RPMI8226 (cell line): ENCODE measurements at regions not wholly inside any gene's neighbourhood (a gene's known extent, or its start where the extent isn't known, plus 50 kb on each side); places are given as distances from the start of the nearest gene placed in this dataset.
"Not testable (repeated sequence)": the region's sequence is repeated elsewhere in the genome, so short reads cannot be mapped to it uniquely, and the experiment has no call there.

Source experiments
- DNase-seq: peaks from one replicate; pipeline ENCODE4 v3.0.0-alpha.2; 2015

GRCh38 chr5:163022582-163023128 lies 414.7 kb upstream of the CCNG1 start:
- no peak for DNase-seq

DNA sequence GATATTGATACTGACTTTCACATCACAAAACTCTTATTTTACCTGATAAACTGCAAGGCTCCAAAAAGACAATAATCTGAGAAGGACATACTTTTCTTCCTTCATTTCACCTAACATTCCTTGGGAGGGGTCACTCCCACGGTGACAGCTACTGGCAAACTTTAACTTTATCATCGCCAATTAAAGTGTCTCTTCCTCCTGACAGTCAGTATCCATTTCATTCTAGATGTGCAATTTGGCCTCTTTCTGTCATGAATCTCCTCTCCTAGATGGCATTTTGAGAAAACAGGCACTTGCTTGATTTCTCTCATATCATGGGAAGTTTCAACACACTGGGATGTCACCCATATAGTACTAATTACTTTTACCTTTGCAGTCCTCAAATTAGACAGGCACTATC lies 413.5 kb upstream of the CCNG1 start:
- no peak for DNase-seq

DNA sequence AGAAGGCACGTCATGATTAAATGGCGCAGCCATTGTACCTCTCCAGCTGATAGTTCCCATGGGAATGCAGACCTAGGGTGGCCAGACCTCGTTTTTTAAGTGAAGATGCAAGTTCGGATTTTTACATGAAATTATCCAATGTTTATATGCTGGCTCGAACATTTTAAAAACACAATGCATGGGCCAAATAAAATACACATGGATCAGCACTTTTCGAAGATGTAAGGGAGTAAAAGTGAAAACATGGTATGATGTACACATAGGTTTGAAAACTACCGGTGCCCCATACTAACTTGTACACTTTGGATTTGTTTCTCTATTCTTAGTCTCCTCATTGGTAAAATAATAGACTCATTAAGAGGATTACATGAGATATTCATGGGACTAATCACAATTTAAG lies 412.5 kb upstream of the CCNG1 start:
- DNase-seq: no peak

DNA sequence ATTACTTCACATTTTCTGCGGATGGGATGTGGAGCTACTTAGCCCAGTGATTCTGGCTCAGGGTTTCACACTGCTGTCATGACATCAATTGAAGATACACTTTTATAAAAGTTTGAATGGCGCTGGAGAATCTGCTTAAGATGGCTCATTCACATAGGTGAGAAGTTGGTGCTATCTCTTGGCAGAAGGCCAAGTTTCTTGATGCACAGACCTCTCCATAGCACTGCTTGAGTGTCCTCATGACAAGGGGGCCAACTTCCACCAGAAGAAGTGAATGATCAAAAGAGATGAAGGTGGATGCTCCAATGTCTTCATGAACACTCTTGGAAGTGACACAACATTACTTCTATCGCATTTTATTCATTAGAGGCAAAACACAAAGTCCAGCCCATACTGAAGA lies 403.7 kb upstream of the CCNG1 start:
- peak; percentile 4 for DNase-seq

DNA sequence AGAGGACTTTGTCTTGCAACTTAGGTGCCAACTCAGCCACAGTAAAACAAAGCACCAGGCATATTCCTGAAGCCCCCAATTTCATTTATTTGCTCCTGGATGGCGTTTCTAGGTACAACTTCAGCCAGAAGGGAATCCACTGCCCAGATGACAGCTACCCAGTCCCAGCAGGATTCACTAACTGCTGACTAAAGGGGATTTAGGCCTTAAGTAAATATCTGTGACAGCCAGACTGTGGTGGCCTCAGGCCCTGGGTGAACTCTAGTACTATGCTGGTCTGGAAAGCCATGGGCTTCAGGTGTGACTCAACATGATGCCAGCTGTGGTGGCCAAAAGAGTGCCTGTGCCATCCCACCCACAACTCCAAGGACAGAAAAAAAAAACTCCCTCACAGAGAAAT lies 396.1 kb upstream of the CCNG1 start:
- DNase-seq: no peak

DNA sequence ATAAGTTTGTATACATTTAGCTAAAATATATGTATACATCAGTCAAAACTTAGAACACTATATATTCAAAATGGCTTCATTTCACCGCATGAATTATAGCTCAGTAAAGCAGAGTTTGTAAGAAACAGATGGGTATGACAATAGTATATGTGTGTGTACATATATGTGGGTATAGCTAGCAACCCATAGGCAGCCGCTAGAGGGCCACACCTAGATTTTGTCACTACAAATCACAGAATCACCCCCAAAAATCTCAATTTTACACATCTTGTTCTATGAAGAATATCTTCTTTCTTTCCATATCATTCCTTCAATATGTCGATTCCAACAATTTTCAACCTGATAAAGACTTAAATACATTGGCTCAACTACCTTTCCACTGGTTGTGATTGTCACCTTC lies 357.8 kb upstream of the CCNG1 start:
- peak; percentile 35 for DNase-seq

DNA sequence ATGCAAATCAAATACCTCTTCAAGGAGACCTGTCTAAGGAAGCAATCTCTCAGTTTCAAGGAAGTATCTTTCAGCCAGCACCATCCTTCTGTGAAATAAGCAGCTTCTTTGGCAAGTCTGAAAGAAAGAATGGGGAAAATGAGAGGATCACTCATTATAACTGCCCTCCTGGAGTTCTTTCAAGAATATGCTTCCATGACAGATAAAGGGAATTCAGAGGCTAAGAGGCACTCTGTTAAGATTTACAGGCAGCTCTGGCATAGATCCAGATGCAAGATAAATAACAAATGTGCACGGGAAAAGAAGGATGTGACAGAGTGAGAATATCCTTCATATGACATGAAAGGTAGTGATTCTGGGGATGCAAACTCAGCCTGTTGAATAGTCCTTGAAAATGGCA lies 348.2 kb upstream of the CCNG1 start:
- DNase-seq: no peak

- DNase-seq: no peak
Observed at GRCh38 chr5:163089926-163090325, 347.5 kb upstream of the CCNG1 start.

DNA sequence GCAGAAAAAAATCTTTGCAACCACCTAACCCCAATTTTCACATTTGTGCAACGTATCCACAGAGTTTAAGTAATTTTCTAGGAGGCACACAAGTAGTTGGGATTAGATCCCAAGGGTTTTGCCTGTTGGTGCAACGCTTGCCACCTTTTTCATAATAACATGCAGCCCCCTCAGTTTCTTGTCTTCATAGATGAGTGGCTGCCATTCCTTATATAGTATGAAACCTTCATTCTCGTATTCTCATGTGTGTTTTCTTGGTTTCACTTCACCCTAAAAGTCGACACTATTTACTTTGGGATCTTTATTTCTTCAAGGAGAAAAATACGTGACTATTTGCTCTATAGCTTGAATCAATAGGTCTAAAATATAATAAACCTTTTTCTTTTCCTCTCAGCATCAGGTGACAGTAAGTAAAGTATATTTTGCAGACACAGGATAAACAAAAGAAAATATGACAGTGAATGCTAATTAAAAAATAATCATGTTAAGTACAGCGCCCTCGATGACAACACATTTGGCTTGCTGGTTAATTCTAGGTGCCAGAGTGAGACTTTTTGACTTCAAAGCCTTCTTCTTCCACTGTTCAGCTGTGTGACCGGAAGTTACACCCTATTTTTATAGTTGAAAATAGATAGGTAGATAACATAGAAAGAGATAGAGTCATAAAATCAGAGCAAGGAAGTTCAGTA lies 342.8 kb upstream of the CCNG1 start:
- no peak for DNase-seq

DNA sequence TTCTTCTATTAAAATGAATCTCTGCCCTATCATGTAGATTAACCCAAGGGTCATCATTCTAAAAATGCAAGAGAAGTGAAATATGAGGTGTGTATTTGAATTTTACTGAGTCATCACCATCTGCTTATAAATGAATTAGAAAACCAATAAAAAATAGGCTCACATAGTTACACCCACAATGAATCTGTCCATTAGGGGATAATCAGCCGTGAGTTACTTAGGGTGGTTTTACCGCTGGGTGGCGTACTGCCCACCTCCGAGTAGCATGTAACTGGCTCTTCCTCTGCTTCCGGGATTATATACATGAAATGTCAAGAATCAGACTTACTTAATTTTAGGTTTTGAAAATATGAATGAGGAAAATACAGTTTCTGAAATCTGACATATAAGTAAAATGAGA lies 332.9 kb upstream of the CCNG1 start:
- DNase-seq: no peak

GRCh38 chr5:163105456-163105855 lies 331.9 kb upstream of the CCNG1 start:
- no peak for DNase-seq

- no peak for DNase-seq
Observed at GRCh38 chr5:163106098-163106497, 331.3 kb upstream of the CCNG1 start.

DNA sequence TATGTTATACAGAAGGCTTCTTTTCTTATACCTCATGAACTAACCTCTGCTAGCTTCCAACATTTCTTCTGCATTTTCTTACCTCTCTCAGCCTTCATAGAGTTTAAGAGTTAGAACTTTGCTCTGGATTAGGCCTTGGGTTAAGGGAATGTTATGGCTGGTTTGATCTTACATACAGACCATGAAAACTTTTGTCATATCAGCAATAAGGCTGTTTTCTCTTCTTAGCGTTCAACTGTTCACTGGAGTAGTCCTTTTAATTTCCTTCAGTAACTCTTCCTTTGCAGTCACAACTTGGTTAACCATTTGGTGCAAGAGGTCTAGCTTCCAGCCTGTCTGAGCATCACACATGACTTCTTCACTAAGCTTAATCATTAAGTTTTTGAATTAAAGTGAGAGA lies 329.0 kb upstream of the CCNG1 start:
- DNase-seq: no peak

- no peak for DNase-seq
Observed at GRCh38 chr5:163115011-163115410, 322.4 kb upstream of the CCNG1 start.

DNA sequence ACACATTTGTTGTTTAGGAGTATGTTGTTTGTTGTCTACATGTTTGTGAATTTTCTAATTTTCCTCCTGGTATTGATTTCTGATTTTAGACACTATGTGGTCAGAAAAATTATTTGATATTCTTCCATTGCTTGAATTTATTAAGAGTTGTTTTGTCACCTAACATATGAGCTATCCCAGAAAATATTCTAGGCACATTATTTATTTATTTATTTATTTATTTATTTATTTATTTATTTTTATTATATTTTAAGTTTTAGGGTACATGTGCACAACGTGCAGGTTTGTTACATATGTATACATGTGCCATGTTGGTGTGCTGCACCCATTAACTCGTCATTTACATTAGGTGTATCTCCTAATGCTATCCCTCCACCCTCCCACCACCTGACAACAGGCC lies 320.8 kb upstream of the CCNG1 start:
- not testable (repeated sequence) for DNase-seq

GRCh38 chr5:163134061-163134460 lies 303.3 kb upstream of the CCNG1 start:
- no peak for DNase-seq

GRCh38 chr5:163135849-163136248 lies 301.5 kb upstream of the CCNG1 start:
- peak; percentile 2 for DNase-seq

GRCh38 chr5:163161512-163161911 lies 275.9 kb upstream of the CCNG1 start:
- no peak for DNase-seq

- DNase-seq: no peak
Observed at GRCh38 chr5:163162645-163163044, 274.8 kb upstream of the CCNG1 start.

- no peak for DNase-seq
Observed at GRCh38 chr5:163163858-163164257, 273.5 kb upstream of the CCNG1 start.

DNA sequence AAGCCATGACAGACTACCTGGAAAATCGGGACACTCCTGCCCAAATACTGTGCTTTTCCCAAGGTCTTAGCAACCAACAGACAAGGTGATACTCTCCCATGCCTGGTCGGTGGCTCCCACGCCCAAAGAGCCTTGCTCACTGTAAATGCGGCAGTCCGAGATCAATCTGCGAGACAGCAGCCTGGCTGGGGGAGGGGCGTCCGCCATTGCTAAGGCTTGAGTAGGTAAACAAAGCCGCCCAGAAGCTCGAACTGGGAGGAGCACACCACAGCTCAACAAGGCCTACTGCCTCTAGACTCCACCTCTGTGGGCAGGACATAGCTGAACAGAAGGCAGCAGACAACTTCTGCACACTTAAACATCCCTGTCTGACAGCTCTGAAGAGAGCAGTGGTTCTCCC lies 272.1 kb upstream of the CCNG1 start:
- no peak for DNase-seq

DNA sequence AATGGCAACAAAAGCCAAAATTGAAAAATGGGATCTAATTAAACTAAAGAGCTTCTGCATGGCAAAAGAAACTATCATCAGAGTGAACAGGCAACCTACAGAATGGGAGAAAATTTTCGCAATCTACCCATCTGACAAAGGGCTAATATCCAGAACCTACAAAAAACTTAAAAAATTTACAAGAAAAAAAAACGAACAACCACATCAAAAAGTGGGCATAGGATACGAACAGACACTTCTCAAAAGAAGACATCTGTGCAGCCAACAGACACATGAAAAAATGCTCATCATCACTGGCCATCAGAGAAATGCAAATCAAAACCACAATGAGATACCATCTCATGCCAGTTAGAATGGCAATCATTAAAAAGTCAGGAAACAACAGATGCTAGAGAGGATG lies 267.2 kb upstream of the CCNG1 start:
- not testable (repeated sequence) for DNase-seq

- DNase-seq: no peak
Observed at GRCh38 chr5:163172540-163173338, 264.7 kb upstream of the CCNG1 start.

GRCh38 chr5:163177971-163178370 lies 259.4 kb upstream of the CCNG1 start:
- DNase-seq: no peak
